ENCODE measurements at regions not wholly inside any gene's neighbourhood (a gene's known extent, or its start where the extent isn't known, plus 50 kb on each side); places are given as distances from the start of the nearest gene placed in this dataset.

DNA sequence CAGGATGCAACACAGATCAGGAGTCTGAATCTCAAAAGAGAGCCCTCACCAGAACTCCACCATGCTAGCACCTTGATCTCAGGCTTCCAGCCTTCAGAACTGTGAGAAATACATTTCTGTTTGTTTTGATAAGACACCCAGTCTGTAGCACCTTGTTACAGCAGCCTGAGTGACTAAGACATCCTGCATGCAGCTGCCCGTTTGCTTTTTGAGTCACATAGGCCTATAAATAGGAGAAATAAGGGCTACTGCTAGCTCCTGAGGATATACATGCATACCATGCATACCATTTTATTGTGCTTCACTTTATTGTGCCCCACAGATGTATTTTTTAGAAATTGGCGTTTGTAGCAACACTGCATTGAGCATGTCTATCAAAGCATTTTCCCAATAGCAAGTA, 337.8 kb downstream of the CDH2 start:
- TF ChIP-seq, protein P1, sequence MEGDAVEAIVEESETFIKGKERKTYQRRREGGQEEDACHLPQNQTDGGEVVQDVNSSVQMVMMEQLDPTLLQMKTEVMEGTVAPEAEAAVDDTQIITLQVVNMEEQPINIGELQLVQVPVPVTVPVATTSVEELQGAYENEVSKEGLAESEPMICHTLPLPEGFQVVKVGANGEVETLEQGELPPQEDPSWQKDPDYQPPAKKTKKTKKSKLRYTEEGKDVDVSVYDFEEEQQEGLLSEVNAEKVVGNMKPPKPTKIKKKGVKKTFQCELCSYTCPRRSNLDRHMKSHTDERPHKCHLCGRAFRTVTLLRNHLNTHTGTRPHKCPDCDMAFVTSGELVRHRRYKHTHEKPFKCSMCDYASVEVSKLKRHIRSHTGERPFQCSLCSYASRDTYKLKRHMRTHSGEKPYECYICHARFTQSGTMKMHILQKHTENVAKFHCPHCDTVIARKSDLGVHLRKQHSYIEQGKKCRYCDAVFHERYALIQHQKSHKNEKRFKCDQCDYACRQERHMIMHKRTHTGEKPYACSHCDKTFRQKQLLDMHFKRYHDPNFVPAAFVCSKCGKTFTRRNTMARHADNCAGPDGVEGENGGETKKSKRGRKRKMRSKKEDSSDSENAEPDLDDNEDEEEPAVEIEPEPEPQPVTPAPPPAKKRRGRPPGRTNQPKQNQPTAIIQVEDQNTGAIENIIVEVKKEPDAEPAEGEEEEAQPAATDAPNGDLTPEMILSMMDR (IDR thresholded peaks at IDR 0.05) = no peak
- Histone ChIP-seq H3K27me3 (no peaks in the 10 kb centered on the region), H3K9me3 (peaks cover 0 to 3% of the 10 kb centered on the region in 2 donors), H3K4me1 (no peaks in the 10 kb centered on the region), H3K27ac (no peak overlapping the region), H3K4me3 (no peak overlapping the region), H3K36me3 (no peaks in the 10 kb centered on the region)
- intact Hi-C loops (cut with DNase I) = no loop called here
- no peak for DNase-seq
- ATAC-seq = no peak

DNA sequence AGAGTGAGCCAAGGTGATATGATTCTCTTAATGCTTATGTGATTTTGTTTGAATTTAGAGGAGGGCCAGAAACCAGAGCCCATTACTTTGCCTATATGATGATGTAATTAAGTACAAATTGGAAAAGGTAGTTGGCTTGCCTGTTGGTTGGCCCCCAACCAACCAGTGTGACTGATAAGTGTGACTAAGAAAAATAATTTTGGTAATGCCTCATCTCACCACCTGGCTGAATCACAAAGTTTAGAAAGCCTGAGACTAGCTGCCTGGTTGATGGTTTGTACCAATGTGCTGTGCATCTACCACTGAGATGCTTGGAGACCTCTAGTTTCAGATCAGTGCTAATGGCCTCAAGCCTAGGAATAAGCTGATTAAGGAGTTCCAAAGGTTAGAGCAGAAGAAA, 338.7 kb downstream of the CDH2 start:
- TF ChIP-seq, protein P1 (IDR thresholded peaks at IDR 0.05) = no peak
- H3K36me3 ChIP-seq = no peaks in the 10 kb centered on the region
- no peaks in the 10 kb centered on the region for H3K27me3 ChIP-seq
- H3K27ac ChIP-seq = no peak overlapping the region
- DNase-seq (no peak), ATAC-seq (no peak)
- intact Hi-C loops (cut with DNase I) = no loop called here
- peaks cover 0 to 5% of the 10 kb centered on the region in 2 donors for H3K9me3 ChIP-seq
- no peaks in the 10 kb centered on the region for H3K4me1 ChIP-seq
- no peak overlapping the region for H3K4me3 ChIP-seq

DNA sequence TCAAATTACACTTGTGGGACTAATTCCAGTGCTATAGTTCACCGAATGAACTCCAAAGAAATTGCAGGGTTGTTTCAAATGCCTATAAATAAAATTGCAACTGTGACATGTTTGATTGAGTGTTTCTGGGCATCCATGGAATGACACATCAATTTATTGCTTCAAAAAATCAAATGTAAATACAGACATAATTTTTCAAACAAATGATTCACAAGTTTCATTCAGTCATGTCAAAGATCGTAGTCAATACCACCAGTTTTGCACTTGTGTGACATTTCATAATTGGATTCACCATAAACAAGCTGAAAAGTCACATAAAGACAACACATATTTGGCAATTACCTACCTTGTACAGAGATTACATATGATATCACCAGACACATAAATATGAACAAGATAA, 350.8 kb downstream of the CDH2 start:
- H3K27me3 ChIP-seq = no peaks in the 10 kb centered on the region
- no peaks in the 10 kb centered on the region for H3K36me3 ChIP-seq
- intact Hi-C loops (cut with DNase I) = no loop called here
- no peak overlapping the region for H3K4me3 ChIP-seq
- H3K27ac ChIP-seq = no peak overlapping the region
- ATAC-seq = no peak
- H3K4me1 ChIP-seq = no peaks in the 10 kb centered on the region
- peaks cover 0 to 19% of the 10 kb centered on the region in 2 donors for H3K9me3 ChIP-seq
- TF ChIP-seq, protein P1 (IDR thresholded peaks at IDR 0.05) = no peak
- DNase-seq = no peak

DNA sequence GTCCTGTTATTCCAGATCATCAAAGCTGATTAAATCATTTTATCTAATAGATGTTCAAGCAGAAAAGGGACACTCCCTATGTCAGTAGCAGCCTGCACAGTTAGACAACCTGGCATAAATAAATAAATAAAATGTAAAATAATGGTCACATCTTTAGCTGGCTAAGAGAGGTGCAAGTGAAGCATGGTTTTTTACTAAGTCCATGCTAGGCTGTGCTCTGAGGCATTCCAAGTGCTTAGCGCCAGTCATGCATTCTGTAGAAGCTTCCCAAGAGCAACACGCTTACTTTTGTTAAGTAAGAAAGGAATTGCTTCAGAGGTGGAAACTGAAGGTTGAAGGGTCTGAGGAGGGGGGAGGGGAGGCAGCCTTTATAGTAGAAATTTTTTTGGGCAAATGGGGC, 351.2 kb downstream of the CDH2 start:
- no peak overlapping the region for H3K4me3 ChIP-seq
- H3K9me3 ChIP-seq = peaks cover 0 to 19% of the 10 kb centered on the region in 2 donors
- intact Hi-C loops (cut with DNase I) = no loop called here
- H3K36me3 ChIP-seq = no peaks in the 10 kb centered on the region
- no peak overlapping the region for H3K27ac ChIP-seq
- DNase-seq = no peak
- no peaks in the 10 kb centered on the region for H3K4me1 ChIP-seq
- H3K27me3 ChIP-seq = no peaks in the 10 kb centered on the region
- TF ChIP-seq, protein P1 (IDR thresholded peaks at IDR 0.05) = no peak
- no peak for ATAC-seq

DNA sequence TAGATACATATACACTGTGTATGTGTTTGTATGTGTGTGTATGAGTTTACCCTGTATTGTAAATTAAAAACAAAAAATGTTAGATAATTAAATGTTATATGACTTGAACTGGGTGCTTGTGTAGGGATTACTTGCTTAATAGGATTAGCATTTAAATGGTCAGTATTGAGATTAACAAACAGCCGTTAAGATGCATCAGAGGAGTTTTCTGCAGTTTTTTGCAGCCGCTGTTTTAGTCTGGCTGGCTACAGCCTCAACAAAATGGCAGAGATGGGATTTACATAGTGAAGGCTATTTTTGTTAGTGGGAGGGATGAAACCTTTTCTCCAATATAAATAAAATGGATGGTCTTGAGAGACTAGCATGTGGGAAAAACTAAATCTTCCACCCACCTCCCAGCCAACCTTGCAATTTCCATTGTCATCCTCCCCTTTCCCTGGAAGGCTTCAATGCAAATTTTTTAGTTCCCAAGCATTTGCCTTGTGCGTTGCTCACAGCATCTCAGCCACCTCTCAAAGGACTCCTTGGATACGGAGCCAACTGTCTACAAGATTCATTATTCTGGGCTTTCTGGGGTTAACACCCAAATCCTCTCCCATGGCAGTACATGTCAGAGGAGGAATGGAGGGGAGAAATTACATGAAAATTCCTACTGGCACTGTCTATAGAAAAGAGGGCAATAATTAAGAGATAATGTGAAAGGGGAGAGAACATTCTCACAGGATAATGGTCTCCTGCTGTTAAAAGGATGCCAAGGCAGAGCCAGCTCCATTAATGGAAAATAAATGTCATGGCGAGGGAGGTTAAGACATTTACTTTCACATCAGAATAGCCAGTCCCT, 351.9 kb downstream of the CDH2 start:
- intact Hi-C loops (cut with DNase I) = no loop called here
- no peak for ATAC-seq
- H3K27me3 ChIP-seq = no peaks in the 10 kb centered on the region
- peaks cover 0 to 19% of the 10 kb centered on the region in 2 donors for H3K9me3 ChIP-seq
- H3K36me3 ChIP-seq = no peaks in the 10 kb centered on the region
- no peak for DNase-seq
- no peak overlapping the region for H3K27ac ChIP-seq
- TF ChIP-seq, protein P1 (IDR thresholded peaks at IDR 0.05) = no peak
- no peak overlapping the region for H3K4me3 ChIP-seq
- no peaks in the 10 kb centered on the region for H3K4me1 ChIP-seq

Data from left lung (tissue), 4 donors.